ENCODE measurements at regions not wholly inside any gene's neighbourhood (a gene's known extent, or its start where the extent isn't known, plus 50 kb on each side); places are given as distances from the start of the nearest gene placed in this dataset.

DNA sequence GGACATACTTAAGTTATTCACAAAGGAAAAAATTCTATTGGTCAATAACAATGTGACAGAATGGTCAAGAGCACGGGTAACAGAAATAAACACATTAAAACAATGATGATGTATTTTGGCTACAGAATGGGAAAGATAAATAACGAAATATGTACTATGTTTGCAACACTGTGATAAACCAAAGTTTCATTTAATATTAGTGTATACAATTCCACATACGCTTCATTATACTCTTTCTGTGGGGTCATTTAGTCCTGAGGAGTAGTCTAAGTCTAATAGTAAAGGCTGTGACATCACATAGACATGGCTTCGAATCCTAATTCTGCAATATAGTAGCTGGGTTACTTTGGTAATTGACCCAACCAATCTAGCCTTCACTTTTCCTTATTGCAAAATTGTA, 408.3 kb downstream of the MCTP2 start:
- WGBS, 4 donors = 69 to 78% (median 75%) methylated on average over 4 of the region's 4 CpGs
- Histone ChIP-seq H3K36me3 (replicated peaks in 1 of 2) (no peaks in the 10 kb centered on the region), H3K4me3 (no peak overlapping the region), H3K9me3 (replicated peaks in 1 of 3) (no peaks in the 10 kb centered on the region), H3K4me1 (replicated peaks in 1 of 2) (no peaks in the 10 kb centered on the region), H3K27me3 (no peaks in the 10 kb centered on the region), H3K27ac (no peak overlapping the region)
- intact Hi-C loops (cut with DNase I) = no loop called here
- no peak for TF ChIP-seq POLR2A (IDR thresholded peaks at IDR 0.05)
- TF ChIP-seq, protein P1, sequence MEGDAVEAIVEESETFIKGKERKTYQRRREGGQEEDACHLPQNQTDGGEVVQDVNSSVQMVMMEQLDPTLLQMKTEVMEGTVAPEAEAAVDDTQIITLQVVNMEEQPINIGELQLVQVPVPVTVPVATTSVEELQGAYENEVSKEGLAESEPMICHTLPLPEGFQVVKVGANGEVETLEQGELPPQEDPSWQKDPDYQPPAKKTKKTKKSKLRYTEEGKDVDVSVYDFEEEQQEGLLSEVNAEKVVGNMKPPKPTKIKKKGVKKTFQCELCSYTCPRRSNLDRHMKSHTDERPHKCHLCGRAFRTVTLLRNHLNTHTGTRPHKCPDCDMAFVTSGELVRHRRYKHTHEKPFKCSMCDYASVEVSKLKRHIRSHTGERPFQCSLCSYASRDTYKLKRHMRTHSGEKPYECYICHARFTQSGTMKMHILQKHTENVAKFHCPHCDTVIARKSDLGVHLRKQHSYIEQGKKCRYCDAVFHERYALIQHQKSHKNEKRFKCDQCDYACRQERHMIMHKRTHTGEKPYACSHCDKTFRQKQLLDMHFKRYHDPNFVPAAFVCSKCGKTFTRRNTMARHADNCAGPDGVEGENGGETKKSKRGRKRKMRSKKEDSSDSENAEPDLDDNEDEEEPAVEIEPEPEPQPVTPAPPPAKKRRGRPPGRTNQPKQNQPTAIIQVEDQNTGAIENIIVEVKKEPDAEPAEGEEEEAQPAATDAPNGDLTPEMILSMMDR (IDR thresholded peaks at IDR 0.05) = no peak
- DNase-seq = no peak

DNA sequence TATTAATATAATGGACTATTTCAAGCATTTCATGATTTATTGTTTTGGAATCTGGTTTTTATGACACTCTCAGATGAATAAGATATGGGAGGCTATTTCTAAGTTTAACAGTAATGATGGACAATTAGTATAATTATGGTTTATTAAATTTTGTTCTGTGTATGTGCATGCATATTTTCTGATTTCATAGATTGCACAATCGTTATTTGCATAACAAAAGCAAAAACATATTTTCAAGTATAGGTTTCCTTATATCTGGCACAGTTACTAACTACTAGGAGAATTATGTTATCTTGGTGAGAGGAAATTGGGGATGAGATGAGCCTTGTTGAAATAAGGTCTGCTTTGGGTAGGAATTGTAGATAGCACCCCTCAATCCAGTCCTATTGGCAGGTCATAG, 413.1 kb downstream of the MCTP2 start:
- 45 to 55% (median 52%) methylated on average over 1 of the region's 1 CpG for whole genome bisulfite sequencing, 4 donors
- TF ChIP-seq, protein P1 (IDR thresholded peaks at IDR 0.05) = no peak
- no peak for TF ChIP-seq POLR2A (IDR thresholded peaks at IDR 0.05)
- Histone ChIP-seq H3K4me3 (no peak overlapping the region), H3K27me3 (no peaks in the 10 kb centered on the region), H3K36me3 (replicated peaks in 1 of 2) (no peaks in the 10 kb centered on the region), H3K4me1 (replicated peaks in 1 of 2) (no peaks in the 10 kb centered on the region), H3K9me3 (replicated peaks in 1 of 3) (no peaks in the 10 kb centered on the region), H3K27ac (no peak overlapping the region)
- no peak for DNase-seq
- intact Hi-C loops (cut with DNase I) = no loop called here

DNA sequence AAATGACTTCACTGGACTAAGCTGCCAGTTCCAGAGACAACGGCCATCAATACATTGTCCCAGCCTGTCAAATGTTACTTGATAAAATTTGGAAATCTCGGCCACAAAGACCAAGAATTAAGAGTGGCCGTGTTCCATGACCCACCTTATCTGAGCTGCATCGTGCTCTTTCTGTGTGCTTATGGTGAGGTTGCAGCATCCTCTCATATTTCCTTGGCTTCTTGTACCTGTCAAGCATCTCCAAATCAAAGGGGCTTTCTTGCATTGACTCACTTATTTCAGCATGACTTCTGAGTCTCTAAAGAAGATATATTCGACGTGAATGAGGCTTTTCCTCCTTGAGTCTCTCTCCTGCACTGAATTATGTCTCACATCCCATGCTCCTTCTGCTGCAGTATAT, 421.7 kb downstream of the MCTP2 start:
- Histone ChIP-seq H3K36me3 (replicated peaks in 1 of 2) (no peaks in the 10 kb centered on the region), H3K27me3 (no peaks in the 10 kb centered on the region), H3K9me3 (replicated peaks in 1 of 3) (no peaks in the 10 kb centered on the region), H3K4me3 (no peak overlapping the region), H3K27ac (no peak overlapping the region), H3K4me1 (replicated peaks in 1 of 2) (no peaks in the 10 kb centered on the region)
- no peak for DNase-seq
- TF ChIP-seq POLR2A (IDR thresholded peaks at IDR 0.05) = no peak
- TF ChIP-seq, protein P1 (IDR thresholded peaks at IDR 0.05) = no peak
- 74 to 81% (median 76%) methylated on average over 6 of the region's 6 CpGs for WGBS, 4 donors
- intact Hi-C loops (cut with DNase I) = no loop called here

DNA sequence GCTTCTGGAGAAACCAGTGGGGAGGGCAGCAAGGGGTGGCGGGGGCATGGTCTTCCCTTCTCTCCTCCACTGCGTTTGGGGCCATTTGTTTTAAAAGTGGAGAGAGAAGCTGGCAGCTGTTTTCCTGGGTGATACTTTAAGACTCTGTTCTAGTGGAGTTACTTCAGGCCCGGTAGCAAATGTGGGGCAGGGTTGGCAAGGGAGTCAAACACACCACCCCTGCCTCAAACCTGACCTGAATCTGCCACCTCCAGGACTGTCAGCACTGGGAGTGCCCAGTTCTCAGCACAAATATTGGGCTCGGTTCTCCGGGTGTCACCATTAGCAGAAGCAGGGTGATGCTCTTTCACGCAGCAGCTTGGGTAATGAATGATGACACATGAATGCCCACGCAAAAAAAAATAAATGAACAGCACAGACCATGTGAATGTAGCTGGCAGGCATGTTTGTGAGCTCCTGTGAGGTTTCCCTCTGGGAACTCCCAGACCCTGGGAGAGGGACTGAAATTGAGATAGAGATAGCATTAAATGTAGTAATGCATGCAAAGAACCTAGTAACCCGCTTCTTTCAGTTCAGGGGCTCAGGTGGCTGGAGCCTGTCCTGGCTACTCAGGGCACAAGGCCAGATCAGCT, 424.0 kb downstream of the MCTP2 start:
- no peak for DNase-seq
- 80 to 91% (median 84%) methylated on average over 7 to 8 of the region's 8 CpGs for WGBS, 4 donors
- H3K9me3 ChIP-seq (replicated peaks in 1 of 3) = no peaks in the 10 kb centered on the region

More for the DNA sequence above, 424.0 kb downstream of the MCTP2 start:
- no peak for TF ChIP-seq POLR2A (IDR thresholded peaks at IDR 0.05)
- TF ChIP-seq, protein P1 (IDR thresholded peaks at IDR 0.05) = no peak
- Histone ChIP-seq H3K27ac (no peak overlapping the region), H3K4me1 (replicated peaks in 1 of 2) (no peaks in the 10 kb centered on the region), H3K4me3 (no peak overlapping the region), H3K36me3 (replicated peaks in 1 of 2) (no peaks in the 10 kb centered on the region), H3K27me3 (no peaks in the 10 kb centered on the region)
- intact Hi-C loops (cut with DNase I) = no loop called here
